HEK293 (cell line): ENCODE measurements at regions not wholly inside any gene's neighbourhood (a gene's known extent, or its start where the extent isn't known, plus 50 kb on each side); places are given as distances from the start of the nearest gene placed in this dataset.

Experiments used
- CTCF ChIA-PET: fragments of 350-600 bp; formaldehyde crosslinking; extraction: SDS; loops from one replicate; lab custom pipeline; 2021; ENCODE audit warnings: antibody characterized with exemption; lab: Yijun Ruan, JAX
- POLR2A ChIA-PET: fragments of 300-600 bp; formaldehyde crosslinking; extraction: SDS; loops from one replicate; lab custom pipeline; 2020; ENCODE audit warnings: antibody characterized with exemption, inconsistent platforms; lab: Yijun Ruan, JAX
- H3K27ac ChIP-seq: fragments of 200-500 bp; sonication (Bioruptor generic); 2 replicates; pipeline ENCODE4 v1.5.1; 2014; ENCODE audit warnings: low read depth, low read length, control low read depth, inconsistent platforms; ENCODE audit errors: extremely low read depth
- H3K36me3 ChIP-seq, 2 experiments: fragments of 200-500 bp in 1 of 2; sonication (Bioruptor generic) in 1 of 2; 1 replicate in 1 of 2; 2 replicates in 1 of 2; pipeline ENCODE4 v1.5.1; 2014 to 2017; ENCODE audit warnings: inconsistent platforms in 2 of 2, low read length in 2 of 2; ENCODE audit not compliant: control insufficient read depth in 2 of 2, insufficient read depth in 1 of 2
- H3K4me1 ChIP-seq: fragments of 200-500 bp; sonication (Bioruptor generic); 2 replicates; pipeline ENCODE4 v1.5.1; 2014; ENCODE audit warnings: mild to moderate bottlenecking, low read length, inconsistent platforms; ENCODE audit not compliant: control insufficient read depth, insufficient read depth
- H3K4me3 ChIP-seq: 2 replicates; pipeline ENCODE4 v1.5.1; 2011; ENCODE audit warnings: low read depth, mild to moderate bottlenecking, control low read depth, low read length, moderate library complexity
- H3K9me3 ChIP-seq: fragments of 200-500 bp; sonication (Bioruptor generic); 2 replicates; pipeline ENCODE4 v1.5.1; 2014; ENCODE audit warnings: low read depth, low read length, inconsistent platforms; ENCODE audit not compliant: control insufficient read depth, insufficient read depth
- KLF16 ChIP-seq: fragments of 450-650 bp; formaldehyde crosslinking; IDR thresholded peaks from 2 replicates; pipeline ENCODE4 v1.5.1; 2017; ENCODE audit warnings: missing biosample characterization, missing genetic modification characterization
- SETDB1 ChIP-seq: IDR thresholded peaks from one replicate; pipeline ENCODE4 v1.6.1; 2017; ENCODE audit warnings: mild to moderate bottlenecking, low read length, moderate library complexity, mixed read lengths; ENCODE audit not compliant: insufficient read length
- ZNF10 ChIP-seq: fragments of 450-650 bp; formaldehyde crosslinking; IDR thresholded peaks from 2 replicates; pipeline ENCODE4 v1.5.1; 2017; ENCODE audit warnings: missing biosample characterization, missing genetic modification characterization
- ZNF132 ChIP-seq: fragments of 450-650 bp; formaldehyde crosslinking; IDR thresholded peaks from 2 replicates; pipeline ENCODE4 v1.5.1; 2017; ENCODE audit warnings: missing biosample characterization, missing genetic modification characterization, borderline replicate concordance
- ZNF138 ChIP-seq: fragments of 450-650 bp; formaldehyde crosslinking; IDR thresholded peaks from 2 replicates; pipeline ENCODE4 v1.5.1; 2016; ENCODE audit warnings: missing biosample characterization, missing genetic modification characterization, borderline replicate concordance
- ZNF157 ChIP-seq: fragments of 450-650 bp; formaldehyde crosslinking; IDR thresholded peaks from 2 replicates; pipeline ENCODE4 v1.5.1; 2016; ENCODE audit warnings: missing biosample characterization, missing genetic modification characterization
- ZNF23 ChIP-seq: fragments of 450-650 bp; formaldehyde crosslinking; IDR thresholded peaks from 2 replicates; pipeline ENCODE4 v1.5.1; 2016; ENCODE audit warnings: missing biosample characterization, missing genetic modification characterization, borderline replicate concordance
- ZNF239 ChIP-seq: fragments of 450-650 bp; formaldehyde crosslinking; IDR thresholded peaks from 2 replicates; pipeline ENCODE4 v1.5.1; 2016; ENCODE audit warnings: missing biosample characterization, missing genetic modification characterization
- ZNF416 ChIP-seq: fragments of 450-650 bp; formaldehyde crosslinking; IDR thresholded peaks from 2 replicates; pipeline ENCODE4 v1.5.1; 2016; ENCODE audit warnings: missing biosample characterization, missing genetic modification characterization
- ZNF473 ChIP-seq: fragments of 450-650 bp; formaldehyde crosslinking; IDR thresholded peaks from 2 replicates; pipeline ENCODE4 v1.5.1; 2017; ENCODE audit warnings: missing biosample characterization, missing genetic modification characterization
- ZNF501 ChIP-seq: fragments of 450-650 bp; formaldehyde crosslinking; IDR thresholded peaks from 2 replicates; pipeline ENCODE4 v1.5.1; 2016; ENCODE audit warnings: missing biosample characterization, missing genetic modification characterization
- ZNF530 ChIP-seq: fragments of 450-650 bp; formaldehyde crosslinking; IDR thresholded peaks from 2 replicates; pipeline ENCODE4 v1.5.1; 2016; ENCODE audit warnings: low read depth, missing biosample characterization, missing genetic modification characterization
- ZNF624 ChIP-seq: fragments of 450-650 bp; formaldehyde crosslinking; IDR thresholded peaks from 2 replicates; pipeline ENCODE4 v1.5.1; 2017; ENCODE audit warnings: missing biosample characterization, missing genetic modification characterization
- ZNF791 ChIP-seq: fragments of 450-650 bp; formaldehyde crosslinking; IDR thresholded peaks from 2 replicates; pipeline ENCODE4 v1.5.1; 2016; ENCODE audit warnings: missing biosample characterization, missing genetic modification characterization
- ZNF837 ChIP-seq: fragments of 450-650 bp; formaldehyde crosslinking; IDR thresholded peaks from 2 replicates; pipeline ENCODE4 v1.5.1; 2016; ENCODE audit warnings: missing biosample characterization, missing genetic modification characterization
- ZNF843 ChIP-seq: fragments of 450-650 bp; formaldehyde crosslinking; IDR thresholded peaks from 2 replicates; pipeline ENCODE4 v1.5.1; 2016; ENCODE audit warnings: missing biosample characterization, missing genetic modification characterization
- TF ChIP-seq, protein P1 (sequence below): fragments of 450-650 bp; formaldehyde crosslinking; IDR thresholded peaks from 2 replicates; pipeline ENCODE4 v1.5.1; 2017; ENCODE audit warnings: missing biosample characterization, missing genetic modification characterization
- TF ChIP-seq, protein P2 (sequence below): fragments of 450-650 bp; formaldehyde crosslinking; IDR thresholded peaks from 2 replicates; pipeline ENCODE4 v1.5.1; 2016; ENCODE audit warnings: missing biosample characterization, missing genetic modification characterization
- TF ChIP-seq, protein P3 (sequence below): fragments of 450-650 bp; formaldehyde crosslinking; IDR thresholded peaks from 2 replicates; pipeline ENCODE4 v1.5.1; 2016; ENCODE audit warnings: missing biosample characterization, missing genetic modification characterization, low read depth
- TF ChIP-seq, protein P4 (sequence below): fragments of 450-650 bp; formaldehyde crosslinking; IDR thresholded peaks from 2 replicates; pipeline ENCODE4 v1.5.1; 2016; ENCODE audit warnings: missing biosample characterization, missing genetic modification characterization
- TF ChIP-seq, protein P5 (sequence below): sonication (generic); formaldehyde crosslinking; IDR thresholded peaks from 2 replicates; pipeline ENCODE4 v1.8.1; 2022; ENCODE audit warnings: mild to moderate bottlenecking, moderate library complexity, missing genetic modification reagents

DNA sequence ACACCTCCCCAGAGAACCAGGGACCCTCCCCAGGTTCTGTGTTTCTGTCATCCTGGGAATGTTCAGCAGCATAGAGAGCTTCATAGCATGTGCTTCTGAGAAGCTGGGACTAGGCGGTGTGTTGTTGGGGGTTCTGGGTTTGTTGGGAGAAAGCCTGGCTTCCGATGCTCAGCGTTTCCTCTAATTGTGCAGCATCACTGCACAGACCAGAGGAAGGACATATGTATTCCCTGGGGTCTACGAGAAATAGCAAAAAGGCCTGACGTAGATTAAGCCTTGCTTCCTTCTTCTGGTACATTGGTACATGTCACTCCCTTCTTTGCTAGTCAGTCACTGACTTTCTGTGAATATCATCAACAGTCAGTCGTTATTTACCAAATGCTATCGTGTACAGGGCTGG, 96.9 kb upstream of the SGK1 start (continued):
- TF ChIP-seq ZNF10 (tag by site-specific recombination) (no peak), ZNF416 (tag by site-specific recombination) (no peak), ZNF837 (tag by site-specific recombination) (no peak), ZNF473 (tag by site-specific recombination) (no peak), ZNF530 (tag by site-specific recombination) (no peak), ZNF23 (no peak), ZNF157 (no peak)
- TF ChIP-seq, protein P1, sequence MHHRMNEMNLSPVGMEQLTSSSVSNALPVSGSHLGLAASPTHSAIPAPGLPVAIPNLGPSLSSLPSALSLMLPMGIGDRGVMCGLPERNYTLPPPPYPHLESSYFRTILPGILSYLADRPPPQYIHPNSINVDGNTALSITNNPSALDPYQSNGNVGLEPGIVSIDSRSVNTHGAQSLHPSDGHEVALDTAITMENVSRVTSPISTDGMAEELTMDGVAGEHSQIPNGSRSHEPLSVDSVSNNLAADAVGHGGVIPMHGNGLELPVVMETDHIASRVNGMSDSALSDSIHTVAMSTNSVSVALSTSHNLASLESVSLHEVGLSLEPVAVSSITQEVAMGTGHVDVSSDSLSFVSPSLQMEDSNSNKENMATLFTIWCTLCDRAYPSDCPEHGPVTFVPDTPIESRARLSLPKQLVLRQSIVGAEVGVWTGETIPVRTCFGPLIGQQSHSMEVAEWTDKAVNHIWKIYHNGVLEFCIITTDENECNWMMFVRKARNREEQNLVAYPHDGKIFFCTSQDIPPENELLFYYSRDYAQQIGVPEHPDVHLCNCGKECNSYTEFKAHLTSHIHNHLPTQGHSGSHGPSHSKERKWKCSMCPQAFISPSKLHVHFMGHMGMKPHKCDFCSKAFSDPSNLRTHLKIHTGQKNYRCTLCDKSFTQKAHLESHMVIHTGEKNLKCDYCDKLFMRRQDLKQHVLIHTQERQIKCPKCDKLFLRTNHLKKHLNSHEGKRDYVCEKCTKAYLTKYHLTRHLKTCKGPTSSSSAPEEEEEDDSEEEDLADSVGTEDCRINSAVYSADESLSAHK: no peak
- TF ChIP-seq, protein P2, sequence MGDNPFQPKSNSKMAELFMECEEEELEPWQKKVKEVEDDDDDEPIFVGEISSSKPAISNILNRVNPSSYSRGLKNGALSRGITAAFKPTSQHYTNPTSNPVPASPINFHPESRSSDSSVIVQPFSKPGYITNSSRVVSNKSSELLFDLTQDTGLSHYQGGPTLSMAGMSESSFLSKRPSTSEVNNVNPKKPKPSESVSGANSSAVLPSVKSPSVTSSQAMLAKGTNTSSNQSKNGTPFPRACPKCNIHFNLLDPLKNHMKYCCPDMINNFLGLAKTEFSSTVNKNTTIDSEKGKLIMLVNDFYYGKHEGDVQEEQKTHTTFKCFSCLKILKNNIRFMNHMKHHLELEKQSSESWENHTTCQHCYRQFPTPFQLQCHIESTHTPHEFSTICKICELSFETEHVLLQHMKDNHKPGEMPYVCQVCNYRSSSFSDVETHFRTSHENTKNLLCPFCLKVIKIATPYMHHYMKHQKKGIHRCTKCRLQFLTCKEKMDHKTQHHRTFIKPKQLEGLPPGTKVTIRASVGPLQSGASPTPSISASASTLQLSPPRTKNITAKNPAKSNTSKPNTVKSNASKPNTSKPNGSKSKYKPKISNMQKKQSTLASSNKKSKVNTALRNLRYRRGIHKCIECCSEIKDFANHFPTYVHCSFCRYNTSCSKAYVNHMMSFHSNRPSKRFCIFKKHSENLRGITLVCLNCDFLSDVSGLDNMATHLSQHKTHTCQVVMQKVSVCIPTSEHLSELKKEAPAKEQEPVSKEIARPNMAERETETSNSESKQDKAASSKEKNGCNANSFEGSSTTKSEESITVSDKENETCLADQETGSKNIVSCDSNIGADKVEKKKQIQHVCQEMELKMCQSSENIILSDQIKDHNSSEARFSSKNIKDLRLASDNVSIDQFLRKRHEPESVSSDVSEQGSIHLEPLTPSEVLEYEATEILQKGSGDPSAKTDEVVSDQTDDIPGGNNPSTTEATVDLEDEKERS (tag by site-specific recombination): no peak
- TF ChIP-seq, protein P3, sequence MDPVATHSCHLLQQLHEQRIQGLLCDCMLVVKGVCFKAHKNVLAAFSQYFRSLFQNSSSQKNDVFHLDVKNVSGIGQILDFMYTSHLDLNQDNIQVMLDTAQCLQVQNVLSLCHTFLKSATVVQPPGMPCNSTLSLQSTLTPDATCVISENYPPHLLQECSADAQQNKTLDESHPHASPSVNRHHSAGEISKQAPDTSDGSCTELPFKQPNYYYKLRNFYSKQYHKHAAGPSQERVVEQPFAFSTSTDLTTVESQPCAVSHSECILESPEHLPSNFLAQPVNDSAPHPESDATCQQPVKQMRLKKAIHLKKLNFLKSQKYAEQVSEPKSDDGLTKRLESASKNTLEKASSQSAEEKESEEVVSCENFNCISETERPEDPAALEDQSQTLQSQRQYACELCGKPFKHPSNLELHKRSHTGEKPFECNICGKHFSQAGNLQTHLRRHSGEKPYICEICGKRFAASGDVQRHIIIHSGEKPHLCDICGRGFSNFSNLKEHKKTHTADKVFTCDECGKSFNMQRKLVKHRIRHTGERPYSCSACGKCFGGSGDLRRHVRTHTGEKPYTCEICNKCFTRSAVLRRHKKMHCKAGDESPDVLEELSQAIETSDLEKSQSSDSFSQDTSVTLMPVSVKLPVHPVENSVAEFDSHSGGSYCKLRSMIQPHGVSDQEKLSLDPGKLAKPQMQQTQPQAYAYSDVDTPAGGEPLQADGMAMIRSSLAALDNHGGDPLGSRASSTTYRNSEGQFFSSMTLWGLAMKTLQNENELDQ (tag by site-specific recombination): no peak
- TF ChIP-seq, protein P4, sequence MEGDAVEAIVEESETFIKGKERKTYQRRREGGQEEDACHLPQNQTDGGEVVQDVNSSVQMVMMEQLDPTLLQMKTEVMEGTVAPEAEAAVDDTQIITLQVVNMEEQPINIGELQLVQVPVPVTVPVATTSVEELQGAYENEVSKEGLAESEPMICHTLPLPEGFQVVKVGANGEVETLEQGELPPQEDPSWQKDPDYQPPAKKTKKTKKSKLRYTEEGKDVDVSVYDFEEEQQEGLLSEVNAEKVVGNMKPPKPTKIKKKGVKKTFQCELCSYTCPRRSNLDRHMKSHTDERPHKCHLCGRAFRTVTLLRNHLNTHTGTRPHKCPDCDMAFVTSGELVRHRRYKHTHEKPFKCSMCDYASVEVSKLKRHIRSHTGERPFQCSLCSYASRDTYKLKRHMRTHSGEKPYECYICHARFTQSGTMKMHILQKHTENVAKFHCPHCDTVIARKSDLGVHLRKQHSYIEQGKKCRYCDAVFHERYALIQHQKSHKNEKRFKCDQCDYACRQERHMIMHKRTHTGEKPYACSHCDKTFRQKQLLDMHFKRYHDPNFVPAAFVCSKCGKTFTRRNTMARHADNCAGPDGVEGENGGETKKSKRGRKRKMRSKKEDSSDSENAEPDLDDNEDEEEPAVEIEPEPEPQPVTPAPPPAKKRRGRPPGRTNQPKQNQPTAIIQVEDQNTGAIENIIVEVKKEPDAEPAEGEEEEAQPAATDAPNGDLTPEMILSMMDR (tag by site-specific recombination): no peak

DNA sequence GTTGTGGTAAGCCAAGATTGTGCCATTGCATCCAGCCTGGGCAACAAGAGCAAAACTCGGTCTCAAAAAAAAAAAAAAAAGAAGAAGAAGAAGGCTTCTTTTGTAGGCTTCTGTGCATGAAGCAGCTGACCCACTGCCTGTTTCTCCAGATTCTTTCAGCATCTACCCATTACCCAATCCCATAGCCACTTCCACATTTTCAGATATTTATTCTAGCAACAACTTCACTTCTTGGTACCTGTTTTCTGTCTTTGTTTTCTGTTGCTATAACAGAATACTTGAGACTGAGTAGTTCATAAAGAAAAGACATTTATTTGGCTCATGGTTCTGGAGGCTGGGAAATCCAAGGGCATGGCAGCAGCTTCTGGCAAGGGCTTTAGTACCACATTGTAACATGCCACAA, 95.3 kb upstream of the SGK1 start:
- no peak overlapping the region for H3K27ac ChIP-seq
- H3K4me3 ChIP-seq: no peak overlapping the region
- H3K36me3 ChIP-seq: no peaks in the 10 kb centered on the region
- H3K4me1 ChIP-seq: no peaks in the 10 kb centered on the region
- ChIA-PET CTCF (no interaction called here), POLR2A (no interaction called here)
- no peak for TF ChIP-seq KLF16 (tag by site-specific recombination)
- peak; percentile 54 for TF ChIP-seq SETDB1
- no peaks in the 10 kb centered on the region for H3K9me3 ChIP-seq

DNA sequence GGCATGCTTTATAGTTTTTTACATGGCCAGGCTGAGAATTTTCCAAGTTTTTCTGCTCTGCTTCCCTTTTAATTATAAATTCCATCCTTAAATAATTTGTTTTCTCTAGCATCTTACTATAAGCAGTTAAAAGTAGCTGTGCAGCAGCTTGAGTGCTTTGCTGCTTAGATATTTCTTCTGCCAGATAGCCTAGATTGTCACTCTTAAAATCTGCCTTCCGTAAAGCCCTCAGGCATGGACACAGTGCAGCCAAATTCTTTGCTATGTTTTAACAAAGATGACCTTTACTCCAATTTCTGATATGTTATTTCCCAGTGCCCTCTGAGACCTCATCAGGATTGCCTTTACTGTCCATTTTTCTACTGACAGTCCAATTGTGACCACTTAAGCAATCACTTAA, 92.6 kb upstream of the SGK1 start:
- H3K4me3 ChIP-seq: no peak overlapping the region
- no peaks in the 10 kb centered on the region for H3K4me1 ChIP-seq
- no peaks in the 10 kb centered on the region for H3K36me3 ChIP-seq
- ChIA-PET POLR2A (no interaction called here), CTCF (interaction anchor here (0.6 kb wide), 1 partner anchor 266 kb away, joined by 4 read pairs; no protein-coding TSS in a partner anchor)
- H3K27ac ChIP-seq: no peak overlapping the region
- no peaks in the 10 kb centered on the region for H3K9me3 ChIP-seq
- TF ChIP-seq ZNF791 (tag by site-specific recombination): no peak
- no peak for TF ChIP-seq ZNF138
- TF ChIP-seq, protein P5, sequence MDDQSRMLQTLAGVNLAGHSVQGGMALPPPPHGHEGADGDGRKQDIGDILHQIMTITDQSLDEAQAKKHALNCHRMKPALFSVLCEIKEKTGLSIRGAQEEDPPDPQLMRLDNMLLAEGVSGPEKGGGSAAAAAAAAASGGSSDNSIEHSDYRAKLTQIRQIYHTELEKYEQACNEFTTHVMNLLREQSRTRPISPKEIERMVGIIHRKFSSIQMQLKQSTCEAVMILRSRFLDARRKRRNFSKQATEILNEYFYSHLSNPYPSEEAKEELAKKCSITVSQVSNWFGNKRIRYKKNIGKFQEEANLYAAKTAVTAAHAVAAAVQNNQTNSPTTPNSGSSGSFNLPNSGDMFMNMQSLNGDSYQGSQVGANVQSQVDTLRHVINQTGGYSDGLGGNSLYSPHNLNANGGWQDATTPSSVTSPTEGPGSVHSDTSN (CRISPR knock-in tag): no peak
- no peak for TF ChIP-seq ZNF239
- no peak for TF ChIP-seq ZNF501 (tag by site-specific recombination)
- no peak for TF ChIP-seq ZNF624 (tag by site-specific recombination)
- TF ChIP-seq ZNF843: no peak
- TF ChIP-seq ZNF132 (tag by site-specific recombination): no peak
